ENCODE measurements at regions not wholly inside any gene's neighbourhood (a gene's known extent, or its start where the extent isn't known, plus 50 kb on each side); places are given as distances from the start of the nearest gene placed in this dataset.

DNA sequence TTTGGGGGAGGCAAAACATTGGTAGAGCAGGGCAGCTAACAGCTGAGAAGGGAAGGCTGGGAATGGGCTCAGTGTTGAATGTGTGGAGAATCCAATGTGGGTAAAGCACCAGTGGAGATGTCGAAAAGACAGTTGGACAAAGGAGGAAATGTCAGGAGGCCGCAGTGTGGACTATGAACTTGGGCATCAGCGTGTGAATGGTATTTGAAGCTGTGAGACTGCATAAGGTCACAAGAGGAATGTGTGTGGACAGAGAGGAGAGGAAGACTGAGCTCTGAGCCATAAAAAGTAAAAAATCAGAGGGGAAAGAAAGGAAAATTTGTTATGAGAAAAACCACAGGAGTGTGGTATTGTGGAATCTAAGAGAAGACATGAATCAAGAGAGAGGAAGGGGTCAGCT is 99.4 kb upstream of the ADAMTS16 start:
- ATAC-seq (no peak), DNase-seq (ENCODE audit: low spot score in 2 of 2) (no peak)
- H3K9me3 Mint-ChIP-seq, result peaks cover 3 to 9% of the 10 kb centered on the region in 2 donors
- H3K27ac Mint-ChIP-seq, result no peak overlapping the region
- H3K36me3 Mint-ChIP-seq, result no peaks in the 10 kb centered on the region

DNA sequence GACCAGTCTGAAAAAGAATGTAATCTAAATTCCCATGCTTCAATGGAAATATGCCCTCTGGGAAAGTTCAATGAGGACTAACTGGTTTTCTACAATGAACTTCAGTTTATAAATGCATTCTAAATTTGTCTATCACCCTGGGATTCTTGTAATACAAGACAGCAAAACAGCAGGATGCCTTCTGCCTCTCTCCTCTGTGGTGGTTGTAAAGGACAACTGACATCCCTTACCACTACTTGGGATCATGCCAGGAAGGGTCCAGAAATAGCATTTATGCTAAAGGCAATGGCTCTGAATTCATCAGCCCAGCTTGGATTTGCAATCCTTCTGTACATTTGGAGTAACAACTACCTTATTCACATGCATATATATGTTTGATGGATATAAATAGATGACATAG is 97.3 kb upstream of the ADAMTS16 start:
- ATAC-seq (no peak), DNase-seq (ENCODE audit: low spot score in 2 of 2) (no peak)
- Mint-ChIP-seq H3K27ac (no peak overlapping the region), H3K9me3 (peaks cover 0 to 5% of the 10 kb centered on the region in 2 donors), H3K36me3 (no peaks in the 10 kb centered on the region)

DNA sequence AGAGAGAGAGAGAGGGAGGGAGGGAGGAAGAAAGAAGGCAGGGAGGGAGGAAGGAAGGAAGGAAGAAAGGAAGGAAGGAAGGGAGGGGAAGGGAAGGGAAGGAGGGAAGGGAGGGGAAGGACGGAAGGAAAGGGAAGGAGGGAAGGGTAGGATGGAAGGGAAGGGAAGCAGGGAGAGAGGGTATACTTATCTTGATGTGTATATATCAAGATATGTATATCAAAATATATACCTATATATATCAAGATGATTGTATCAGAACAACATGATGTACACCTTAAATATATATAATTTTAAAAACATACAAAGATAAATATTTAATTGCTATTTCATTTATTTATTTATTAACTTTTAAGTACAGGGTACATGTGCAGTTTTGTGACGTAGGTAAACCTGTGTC is 96.8 kb upstream of the ADAMTS16 start:
- ATAC-seq (no peak), DNase-seq (ENCODE audit: low spot score in 2 of 2) (no peak)
- H3K27ac Mint-ChIP-seq, result no peak overlapping the region
- H3K36me3 Mint-ChIP-seq, result no peaks in the 10 kb centered on the region
- H3K9me3 Mint-ChIP-seq, result peaks cover 0 to 5% of the 10 kb centered on the region in 2 donors

DNA sequence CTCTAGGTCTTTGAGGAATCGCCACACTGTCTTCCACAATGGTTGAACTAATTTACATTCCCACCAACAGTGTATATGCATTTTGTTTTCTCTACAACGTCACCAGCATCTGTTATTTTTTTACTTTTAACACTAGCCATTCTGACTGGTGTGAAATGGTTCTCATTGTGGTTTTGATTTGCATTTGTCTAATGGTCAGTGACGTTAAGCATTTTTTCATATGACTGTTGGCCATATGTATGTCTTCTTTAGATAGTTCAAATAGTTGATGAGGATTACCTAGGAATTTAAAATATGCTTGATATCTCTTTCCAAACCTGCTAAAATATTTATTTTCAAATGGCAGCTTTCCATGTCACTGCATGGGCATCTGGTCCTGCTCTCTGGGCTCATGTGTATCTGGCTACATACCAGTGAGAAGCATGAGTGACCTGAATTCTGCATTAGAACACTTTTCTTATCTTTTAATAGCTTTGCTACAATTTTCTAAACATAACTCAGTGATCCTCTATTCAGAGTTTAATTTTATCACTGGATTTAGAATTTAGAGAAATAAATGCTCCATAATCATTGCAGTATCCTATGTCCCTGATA is 95.8 kb upstream of the ADAMTS16 start:
- DNase-seq (ENCODE audit: low spot score in 2 of 2) (no peak), ATAC-seq (no peak)
- Mint-ChIP-seq H3K36me3 (no peaks in the 10 kb centered on the region), H3K9me3 (peaks cover 0 to 5% of the 10 kb centered on the region in 2 donors), H3K27ac (no peak overlapping the region)

DNA sequence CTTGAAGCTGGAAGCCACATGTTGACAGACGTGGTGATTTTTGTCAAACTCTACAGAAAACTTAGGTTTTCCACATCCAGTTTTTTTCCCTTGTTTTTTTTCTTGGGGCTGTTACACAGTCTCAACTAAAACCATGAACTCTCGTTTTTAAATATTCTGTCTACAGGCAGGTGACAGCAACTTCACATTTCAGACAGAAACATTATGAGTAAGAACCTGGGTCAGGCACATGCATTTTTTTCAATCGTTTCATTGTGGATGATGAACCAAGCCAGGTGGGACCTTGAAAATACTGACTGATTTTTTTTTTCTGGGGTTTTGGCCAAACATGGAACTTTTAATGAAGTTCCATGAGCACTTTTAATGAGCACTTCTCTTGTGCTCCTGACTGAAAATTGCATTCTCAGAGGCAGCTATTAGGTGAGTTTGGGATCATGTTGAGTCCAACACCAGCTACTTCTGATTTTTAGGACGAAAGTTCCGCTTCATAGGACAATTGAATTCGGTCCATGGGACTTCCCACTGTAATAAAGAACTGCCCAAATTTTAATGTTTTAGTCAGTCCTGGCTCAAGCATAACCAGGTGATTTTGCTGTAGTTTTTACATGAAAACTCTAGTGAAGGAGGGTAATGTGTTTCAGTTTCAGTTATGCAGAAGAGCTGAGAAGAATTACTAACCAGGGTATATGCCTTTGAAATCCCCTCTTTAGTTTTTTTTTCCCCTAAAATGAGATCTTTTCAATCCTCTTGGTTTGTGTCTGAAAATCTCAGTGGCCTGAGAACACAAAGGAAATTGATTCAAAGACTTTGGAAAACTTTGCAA is 93.2 kb upstream of the ADAMTS16 start:
- DNase-seq (ENCODE audit: low spot score in 2 of 2), result no peak
- Mint-ChIP-seq H3K27ac (no peak overlapping the region), H3K36me3 (no peaks in the 10 kb centered on the region), H3K9me3 (peaks cover 5 to 10% of the 10 kb centered on the region in 2 donors)
- no peak for ATAC-seq

DNA sequence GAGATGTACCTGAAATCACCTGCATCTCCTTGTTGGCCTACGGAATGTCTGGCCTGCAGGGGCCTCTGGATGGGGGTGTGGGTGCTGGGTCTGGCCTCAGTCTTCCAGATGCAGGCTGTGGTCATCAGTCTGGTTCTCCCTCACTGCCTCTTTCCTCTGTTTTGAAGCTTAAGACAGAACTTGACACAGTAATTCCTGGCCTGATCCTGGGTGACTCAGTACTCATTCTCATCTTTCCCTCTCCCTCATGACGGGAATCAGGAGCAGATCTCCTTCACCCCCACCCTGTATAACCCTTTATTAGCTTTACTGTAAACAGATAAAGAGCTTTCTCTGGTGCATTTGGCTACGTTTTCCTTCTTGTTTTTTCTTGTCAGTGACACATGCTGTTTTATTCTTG is 89.3 kb upstream of the ADAMTS16 start:
- H3K36me3 Mint-ChIP-seq, result no peaks in the 10 kb centered on the region
- ATAC-seq, result no peak

DNA sequence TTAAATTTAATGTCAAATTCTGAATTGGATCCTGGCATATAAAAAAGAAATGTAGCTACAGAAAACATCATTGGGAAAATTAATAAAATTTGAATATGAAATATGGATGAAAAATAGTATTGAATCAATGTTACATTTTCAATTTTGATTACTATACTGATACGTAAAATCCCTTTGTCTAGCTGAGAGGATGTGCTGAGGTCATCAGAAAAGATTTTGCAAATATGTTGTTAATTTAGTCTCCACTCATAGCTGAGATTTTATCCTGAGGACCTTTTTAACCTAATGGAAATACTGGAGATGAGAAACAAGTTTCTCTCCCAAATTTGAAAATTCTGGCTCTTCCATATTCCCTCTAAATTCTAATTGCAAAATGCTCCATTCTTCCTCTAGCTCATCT is 84.4 kb upstream of the ADAMTS16 start:
- Mint-ChIP-seq H3K9me3 (peaks cover 3 to 10% of the 10 kb centered on the region in 2 donors), H3K27ac (no peak overlapping the region), H3K36me3 (peaks cover 0 to 6% of the 10 kb centered on the region in 2 donors)
- DNase-seq (ENCODE audit: low spot score in 2 of 2) (no peak), ATAC-seq (no peak)

More for the DNA sequence above, 89.3 kb upstream of the ADAMTS16 start:
- no peak for DNase-seq (ENCODE audit: low spot score in 2 of 2)
- Mint-ChIP-seq H3K27ac (no peak overlapping the region), H3K9me3 (peaks cover 5 to 9% of the 10 kb centered on the region in 2 donors)

DNA sequence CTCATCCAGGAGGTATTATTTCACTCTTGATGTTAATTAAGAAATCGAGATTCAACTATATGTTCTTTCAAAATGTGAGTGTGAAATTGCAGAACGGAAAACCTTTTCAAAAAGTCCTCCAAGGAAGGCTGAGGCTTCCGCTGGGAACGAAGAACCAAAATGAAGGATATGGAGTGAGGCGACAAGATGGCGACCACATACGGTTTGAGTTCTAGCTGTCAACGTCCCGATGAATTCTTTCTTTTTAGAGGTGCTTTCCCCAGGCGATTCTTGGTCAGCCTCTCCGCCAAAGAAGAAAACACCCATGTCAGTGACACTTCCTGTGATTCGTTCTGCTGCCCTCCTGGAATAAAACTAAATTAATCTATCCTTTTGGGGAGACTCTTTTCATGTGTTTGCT is 78.3 kb upstream of the ADAMTS16 start:
- Mint-ChIP-seq H3K27ac (no peak overlapping the region), H3K36me3 (peaks cover 0 to 6% of the 10 kb centered on the region in 2 donors), H3K9me3 (peaks cover 8 to 12% of the 10 kb centered on the region in 2 donors)
- ATAC-seq, result no peak
- DNase-seq (ENCODE audit: low spot score in 2 of 2), result no peak

DNA sequence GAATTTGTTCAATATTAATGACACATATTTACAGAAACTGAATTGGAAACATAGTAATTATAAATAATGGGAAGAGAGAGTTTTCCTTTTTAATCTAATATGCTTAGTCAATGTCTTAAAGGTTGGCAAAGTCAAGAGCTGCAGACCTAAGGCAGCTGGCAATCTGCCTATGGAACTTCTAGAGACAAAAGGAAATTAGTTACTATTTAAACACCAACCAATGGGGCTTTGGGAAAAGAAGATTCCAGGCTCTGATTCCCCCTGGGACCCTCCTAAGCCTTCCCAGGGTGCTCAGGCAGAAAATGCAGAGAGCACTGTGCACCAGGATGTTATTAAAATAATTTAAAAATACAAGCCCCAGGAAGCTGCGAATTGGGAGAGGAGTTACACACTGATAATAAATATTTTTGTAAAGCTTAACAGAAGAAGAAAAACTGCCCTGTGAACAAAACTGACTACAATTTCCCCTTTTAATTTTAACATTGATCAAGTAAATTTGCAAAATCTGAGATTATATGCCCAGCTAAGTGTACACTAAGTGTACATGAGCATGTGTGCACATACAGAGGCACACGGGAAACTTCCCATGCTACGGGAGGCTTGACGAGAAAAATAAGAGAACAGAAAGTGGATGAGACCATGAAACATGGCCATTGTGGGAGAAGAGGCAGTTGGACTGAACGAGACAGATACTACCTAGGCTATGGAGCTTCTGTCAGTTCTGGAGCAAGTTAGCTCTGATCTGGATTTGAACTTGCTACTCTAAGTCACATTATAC is 77.4 kb upstream of the ADAMTS16 start:
- H3K9me3 Mint-ChIP-seq, result peaks cover 8 to 12% of the 10 kb centered on the region in 2 donors
- ATAC-seq, result no peak
- H3K36me3 Mint-ChIP-seq, result peaks cover 0 to 6% of the 10 kb centered on the region in 2 donors

DNA sequence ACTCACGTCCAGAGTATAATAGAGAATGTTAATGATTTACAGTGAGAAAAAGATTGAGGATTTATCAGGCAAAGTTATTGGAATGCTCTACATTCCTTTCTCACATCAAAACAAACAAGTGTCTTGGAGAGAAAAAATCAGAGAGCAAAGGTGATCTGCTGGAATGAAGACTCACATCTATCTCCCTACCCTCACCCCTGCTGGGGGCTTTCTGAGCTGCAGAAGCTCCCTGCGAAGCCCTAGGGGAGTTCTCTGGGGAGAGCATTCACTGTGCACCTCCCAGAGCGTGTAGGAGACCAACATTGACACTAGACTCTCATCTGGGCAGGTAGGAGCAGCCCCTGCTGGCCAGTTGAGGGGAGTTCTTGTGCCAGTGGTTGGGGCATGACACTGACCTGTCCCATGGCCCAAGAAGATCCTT is 76.6 kb upstream of the ADAMTS16 start:
- Mint-ChIP-seq H3K36me3 (peaks cover 0 to 6% of the 10 kb centered on the region in 2 donors), H3K27ac (no peak overlapping the region), H3K9me3 (peaks cover 8 to 12% of the 10 kb centered on the region in 2 donors)
- no peak for DNase-seq (ENCODE audit: low spot score in 2 of 2)
- no peak for ATAC-seq

More for the DNA sequence above, 77.4 kb upstream of the ADAMTS16 start:
- DNase-seq (ENCODE audit: low spot score in 2 of 2), result no peak
- no peak overlapping the region for H3K27ac Mint-ChIP-seq

DNA sequence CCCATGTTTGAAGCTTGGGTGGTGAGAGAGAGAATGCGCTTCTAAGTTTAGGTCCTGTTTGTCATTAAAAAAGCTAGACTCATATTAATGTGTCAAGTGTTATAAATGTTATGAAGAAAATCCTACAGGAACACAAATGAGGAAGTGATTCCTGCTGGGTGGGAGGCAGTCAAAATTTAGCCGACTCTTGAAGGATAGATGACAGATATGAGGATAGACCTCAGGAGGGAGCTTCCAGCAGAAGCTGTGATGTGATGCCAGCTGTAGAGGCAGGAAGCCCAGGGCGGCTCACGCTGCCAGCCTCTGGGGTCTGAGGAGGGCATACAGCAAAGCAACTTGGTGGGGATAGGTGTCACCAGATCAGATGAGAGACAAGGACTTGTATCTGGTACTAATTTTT is 74.7 kb upstream of the ADAMTS16 start:
- H3K9me3 Mint-ChIP-seq, result peaks cover 8 to 12% of the 10 kb centered on the region in 2 donors
- DNase-seq (ENCODE audit: low spot score in 2 of 2) (no peak), ATAC-seq (no peak)
- no peak overlapping the region for H3K27ac Mint-ChIP-seq
- H3K36me3 Mint-ChIP-seq, result no peaks in the 10 kb centered on the region

DNA sequence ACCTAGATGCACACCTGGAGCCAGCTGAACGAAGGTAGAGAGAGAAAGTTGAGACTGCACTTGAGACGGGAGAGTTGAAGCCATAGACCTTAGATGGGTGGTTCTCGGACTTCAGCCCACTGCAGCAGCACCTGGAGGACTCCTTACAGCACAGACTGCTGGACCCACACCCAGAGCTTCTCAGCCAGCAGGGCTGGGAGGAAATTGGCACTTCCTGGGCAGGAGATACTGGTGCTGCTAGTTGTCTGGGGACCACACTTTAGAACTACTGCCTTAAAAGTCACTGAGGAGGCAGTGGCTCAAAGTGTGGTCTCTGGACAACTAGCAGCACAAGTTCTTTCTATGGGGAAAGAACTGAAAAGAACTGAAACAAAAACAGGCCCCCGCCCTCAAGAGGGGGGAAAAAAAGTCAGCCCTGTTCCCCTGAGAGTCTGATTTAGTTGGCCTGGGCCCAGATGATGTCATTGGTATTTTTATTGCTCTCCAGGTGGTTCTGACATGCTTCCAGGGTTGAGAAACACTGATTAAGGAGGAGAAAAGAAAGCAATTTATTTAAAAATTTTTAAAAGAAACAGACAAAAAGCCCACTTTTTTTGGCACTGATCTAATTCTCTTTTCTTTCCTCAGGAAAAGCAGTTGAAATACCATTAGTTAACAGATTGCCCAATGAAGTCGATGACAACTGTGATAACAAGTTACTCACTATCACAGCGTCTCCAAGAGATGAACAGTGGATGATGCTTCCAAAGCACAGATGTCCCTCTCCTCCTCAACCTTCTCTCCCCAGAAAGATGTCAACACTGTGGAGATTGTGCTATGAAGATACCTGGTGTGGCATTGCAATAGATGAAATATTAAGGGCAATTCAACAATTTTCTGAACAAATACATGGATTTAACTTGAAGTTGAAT is 73.6 kb upstream of the ADAMTS16 start:
- no peaks in the 10 kb centered on the region for H3K36me3 Mint-ChIP-seq
- peaks cover 12 to 16% of the 10 kb centered on the region in 2 donors for H3K9me3 Mint-ChIP-seq
- no peak overlapping the region for H3K27ac Mint-ChIP-seq
- ATAC-seq, result no peak
- no peak for DNase-seq (ENCODE audit: low spot score in 2 of 2)

DNA sequence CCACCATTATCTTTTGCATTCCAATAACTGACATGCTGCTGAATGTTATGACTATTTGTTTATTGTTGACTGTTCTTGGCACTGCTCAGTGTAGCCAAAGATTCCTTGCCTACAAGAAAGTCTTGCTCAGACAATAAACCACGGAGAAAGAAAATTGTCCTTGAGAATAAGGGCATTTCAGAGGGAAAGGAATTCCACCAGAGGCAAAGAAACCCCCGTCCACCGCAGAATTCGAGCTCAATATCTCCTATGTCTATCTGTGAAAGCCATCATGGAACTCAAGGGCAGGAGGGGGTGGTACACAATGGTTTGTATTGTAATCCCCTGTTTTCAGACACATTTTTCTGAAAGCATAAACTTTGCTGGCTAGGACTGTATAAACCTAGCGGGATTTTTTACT is 70.3 kb upstream of the ADAMTS16 start:
- ATAC-seq (no peak), DNase-seq (ENCODE audit: low spot score in 2 of 2) (no peak)
- no peak overlapping the region for H3K27ac Mint-ChIP-seq
- H3K9me3 Mint-ChIP-seq, result peaks cover 15 to 16% of the 10 kb centered on the region in 2 donors
- no peaks in the 10 kb centered on the region for H3K36me3 Mint-ChIP-seq

DNA sequence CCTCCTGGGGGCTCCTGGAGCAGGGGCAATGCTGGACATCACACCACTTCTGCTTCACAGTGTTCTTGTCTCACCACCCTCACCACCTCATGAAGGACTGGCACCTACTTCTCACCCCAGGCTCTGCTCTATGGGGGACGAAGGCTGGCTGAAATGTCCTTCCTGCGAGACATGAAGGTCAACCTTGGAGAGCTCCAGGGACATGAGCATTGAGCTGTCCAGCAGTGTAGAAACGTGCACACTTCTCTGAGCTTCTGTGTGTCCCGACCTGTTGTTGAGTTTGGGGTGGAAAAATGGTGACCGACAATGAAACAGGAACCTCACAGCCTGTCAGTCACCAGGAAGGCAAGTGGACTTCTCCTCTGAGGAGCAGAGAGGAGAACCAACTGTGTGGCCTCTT is 68.6 kb upstream of the ADAMTS16 start:
- no peak overlapping the region for H3K27ac Mint-ChIP-seq
- H3K36me3 Mint-ChIP-seq, result no peaks in the 10 kb centered on the region
- DNase-seq (ENCODE audit: low spot score in 2 of 2) (no peak), ATAC-seq (no peak)
- peaks cover 5 to 15% of the 10 kb centered on the region in 2 donors for H3K9me3 Mint-ChIP-seq

DNA sequence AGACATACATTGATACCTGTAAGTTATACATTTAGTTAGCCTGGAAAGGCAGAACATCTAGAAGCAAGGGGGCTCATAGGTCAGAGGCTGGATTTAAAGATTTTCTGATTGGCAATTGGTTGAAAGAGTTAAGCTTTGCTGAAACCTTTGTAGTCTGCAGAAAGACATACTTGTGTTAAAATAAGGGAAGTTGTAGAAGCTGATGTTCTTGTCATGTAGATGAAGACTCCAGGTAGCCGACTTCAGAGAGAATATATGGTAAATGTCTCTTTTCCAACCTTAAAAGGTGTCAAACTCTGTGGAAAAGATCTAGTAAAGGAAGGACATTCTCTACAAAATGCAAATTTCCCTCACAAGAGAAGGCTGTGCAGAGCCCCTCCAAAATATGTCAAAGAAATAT is 62.9 kb upstream of the ADAMTS16 start:
- Mint-ChIP-seq H3K9me3 (peaks cover 4 to 5% of the 10 kb centered on the region in 2 donors), H3K27ac (no peak overlapping the region), H3K36me3 (no peaks in the 10 kb centered on the region)
- no peak for DNase-seq (ENCODE audit: low spot score in 2 of 2)
- no peak for ATAC-seq

All from activated naive CD4-positive, alpha-beta T cell treated with anti-CD3 and anti-CD28 coated beads, Interleukin-2, amount 50 U/mL, for 72 hours (primary cell).